ENCODE measurements at regions not wholly inside any gene's neighbourhood (a gene's known extent, or its start where the extent isn't known, plus 50 kb on each side); places are given as distances from the start of the nearest gene placed in this dataset.
A peak's percentile ranks its signal among the peaks of the same experiment; 100 is the strongest.

- no peak for DNase-seq (ENCODE audit: low read depth)
Measured at GRCh38 chrX:11952176-11952720, 186.0 kb upstream of the FRMPD4 start.

GRCh38 chrX:11953615-11954014 is 184.7 kb upstream of the FRMPD4 start:
- peak; percentile 13 for DNase-seq (ENCODE audit: low read depth)

DNA sequence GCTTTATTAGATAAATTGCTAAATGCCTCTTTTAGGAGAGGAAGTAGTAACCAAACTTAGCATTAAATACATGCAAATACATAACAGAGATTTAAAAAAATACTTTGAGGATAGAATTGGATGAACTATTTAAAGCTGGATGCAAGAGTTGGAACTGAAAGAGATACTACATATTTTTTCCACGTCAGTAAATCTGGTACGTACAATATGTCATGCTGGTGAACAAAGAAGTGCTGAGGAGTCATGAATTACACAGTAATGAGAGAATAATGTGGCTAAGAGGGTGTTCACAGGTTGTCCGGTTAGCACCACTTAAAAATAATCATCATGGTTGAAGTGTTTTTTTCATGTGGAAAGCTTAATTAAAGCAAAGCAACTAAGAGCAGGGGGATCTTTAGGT is 184.1 kb upstream of the FRMPD4 start:
- DNase-seq (ENCODE audit: low read depth), result no peak

- no peak for DNase-seq (ENCODE audit: low read depth)
Measured at GRCh38 chrX:11960031-11960430, 178.2 kb upstream of the FRMPD4 start.

DNA sequence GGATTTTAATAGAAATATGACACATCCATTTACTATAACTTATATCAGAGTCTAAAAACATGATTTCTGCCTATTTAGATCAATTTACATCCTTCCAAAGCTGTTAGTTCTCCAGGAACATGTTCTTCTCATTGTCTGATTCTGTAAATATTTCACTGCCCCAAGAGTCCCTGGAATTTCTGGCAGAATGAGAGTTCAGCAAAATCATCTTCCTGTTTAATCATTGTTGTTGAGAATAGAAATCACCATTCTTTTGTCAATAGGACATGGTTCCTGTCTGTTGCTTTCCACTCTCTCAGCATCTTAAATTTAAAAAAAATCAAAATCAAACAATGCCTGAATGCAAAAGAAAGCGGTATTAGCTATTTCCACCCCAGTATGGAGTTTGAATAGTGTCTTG is 172.8 kb upstream of the FRMPD4 start:
- DNase-seq (ENCODE audit: low read depth), result no peak

DNA sequence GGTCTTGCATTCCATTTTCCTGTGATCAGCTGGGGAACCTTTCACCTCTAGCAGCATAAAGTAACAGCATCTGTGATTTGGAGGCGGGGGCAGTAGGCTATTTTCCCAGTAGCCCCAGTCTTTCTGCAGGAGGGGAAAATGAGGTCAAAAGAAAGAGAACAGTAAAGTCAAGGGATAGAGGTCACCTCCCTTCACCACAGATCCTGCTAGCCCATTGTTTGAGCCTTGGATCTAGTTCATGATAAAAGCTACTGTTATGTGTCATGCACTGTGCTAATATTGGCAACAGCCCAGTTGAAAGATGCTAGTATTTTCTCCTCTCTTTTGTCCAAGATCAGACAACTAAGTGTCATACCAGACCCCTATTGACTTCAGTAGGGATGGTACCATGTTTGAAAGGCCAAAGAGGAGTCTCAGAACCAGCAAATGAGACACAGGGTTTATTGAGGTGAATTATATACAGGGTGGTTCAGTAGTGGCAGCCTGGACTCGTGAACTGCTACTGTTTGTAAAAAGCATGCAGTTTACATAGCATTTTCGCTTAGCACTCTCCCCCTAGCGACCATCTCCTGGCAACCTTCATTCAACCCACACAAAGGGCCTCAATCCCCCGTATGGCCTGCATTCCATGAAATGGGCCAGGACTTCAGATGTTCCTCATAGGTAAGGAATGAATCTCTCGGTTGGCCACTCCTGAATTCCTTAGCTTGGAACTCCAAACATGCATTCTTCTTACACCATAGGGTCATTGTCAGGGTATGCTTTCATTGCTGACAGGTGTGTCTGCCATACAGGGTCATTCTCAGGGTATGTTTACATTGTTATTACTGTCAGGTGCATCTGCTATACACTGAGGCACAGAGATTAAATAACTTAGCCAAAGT is 170.0 kb upstream of the FRMPD4 start:
- DNase-seq (ENCODE audit: low read depth), result no peak

DNA sequence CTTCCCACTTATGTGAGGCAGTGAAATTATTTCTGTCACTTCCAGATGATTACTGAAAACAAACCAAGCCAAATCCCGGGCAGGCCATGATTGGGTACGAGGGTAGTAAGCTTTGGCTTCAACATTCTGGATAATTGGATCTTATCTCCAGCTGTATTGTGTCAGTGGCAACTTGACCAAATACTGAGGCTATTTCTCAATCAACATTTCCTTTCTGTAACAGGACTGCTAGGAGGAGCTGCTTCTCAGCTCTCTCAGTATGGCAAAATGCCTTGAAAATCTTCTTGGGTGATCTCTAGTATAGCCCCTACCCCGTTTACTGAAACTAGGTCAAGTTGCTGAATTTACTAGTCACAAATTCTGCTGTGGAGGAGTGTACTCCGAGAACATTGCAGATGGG is 169.3 kb upstream of the FRMPD4 start:
- no peak for DNase-seq (ENCODE audit: low read depth)

DNA sequence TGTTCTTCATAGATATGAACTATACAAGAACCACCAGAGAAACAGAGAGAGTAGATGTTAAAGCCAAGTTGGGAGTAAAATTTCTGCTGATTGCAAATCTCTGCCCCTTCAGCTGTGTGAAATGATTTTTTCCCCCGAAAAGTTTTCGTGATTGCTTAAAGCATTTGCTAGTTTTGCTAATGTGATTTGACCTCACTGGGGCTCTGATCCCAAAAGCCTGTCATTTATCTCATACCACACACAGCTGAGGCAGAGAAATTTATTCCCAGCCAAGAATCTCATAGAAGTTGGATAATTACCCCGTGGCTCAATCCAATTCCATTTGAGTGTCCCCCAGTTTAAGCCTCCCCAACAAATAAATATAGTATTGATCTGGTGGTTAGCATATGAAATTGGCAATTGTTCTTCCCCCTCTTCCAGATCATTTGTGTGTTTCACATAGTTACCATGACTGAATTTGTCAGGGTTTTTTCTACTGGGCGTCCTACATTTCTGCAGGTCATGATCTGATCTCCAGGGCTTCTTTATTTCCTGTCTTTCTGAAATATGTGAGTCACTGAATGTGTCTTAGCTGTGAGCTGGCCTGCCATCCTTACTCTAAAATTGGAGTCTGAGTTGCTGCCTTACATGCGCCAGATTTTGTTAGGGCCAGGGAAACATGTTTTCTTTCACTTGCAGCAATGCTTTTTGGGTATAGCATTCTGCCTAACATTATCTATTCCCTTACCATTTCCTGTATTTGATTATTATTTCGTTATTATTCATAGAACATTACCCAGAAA is 167.5 kb upstream of the FRMPD4 start:
- DNase-seq (ENCODE audit: low read depth), result no peak

- no peak for DNase-seq (ENCODE audit: low read depth)
Measured at GRCh38 chrX:11976663-11977062, 161.6 kb upstream of the FRMPD4 start.

GRCh38 chrX:11992271-11992670 is 146.0 kb upstream of the FRMPD4 start:
- DNase-seq (ENCODE audit: low read depth), result no peak

GRCh38 chrX:11995146-11995545 is 143.1 kb upstream of the FRMPD4 start:
- DNase-seq (ENCODE audit: low read depth), result no peak

DNA sequence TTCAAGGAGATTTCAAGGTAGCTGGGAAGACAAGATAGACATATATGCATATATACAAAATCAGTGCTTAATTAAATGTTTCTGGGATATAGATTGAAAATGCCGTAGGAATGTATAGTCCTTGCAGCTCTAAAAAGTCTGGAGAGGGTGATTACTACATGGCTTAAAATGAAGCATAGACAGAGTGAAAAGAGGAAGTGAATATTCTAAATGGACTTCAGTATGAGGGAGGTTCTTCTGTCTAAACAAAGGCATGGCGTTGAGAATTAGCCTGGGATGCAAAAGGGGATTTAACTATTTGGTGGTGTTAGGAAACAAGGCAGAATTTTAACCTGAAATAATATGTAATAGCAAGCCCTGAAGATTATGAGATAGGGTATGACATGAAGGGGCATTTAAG is 141.5 kb upstream of the FRMPD4 start:
- no peak for DNase-seq (ENCODE audit: low read depth)

DNA sequence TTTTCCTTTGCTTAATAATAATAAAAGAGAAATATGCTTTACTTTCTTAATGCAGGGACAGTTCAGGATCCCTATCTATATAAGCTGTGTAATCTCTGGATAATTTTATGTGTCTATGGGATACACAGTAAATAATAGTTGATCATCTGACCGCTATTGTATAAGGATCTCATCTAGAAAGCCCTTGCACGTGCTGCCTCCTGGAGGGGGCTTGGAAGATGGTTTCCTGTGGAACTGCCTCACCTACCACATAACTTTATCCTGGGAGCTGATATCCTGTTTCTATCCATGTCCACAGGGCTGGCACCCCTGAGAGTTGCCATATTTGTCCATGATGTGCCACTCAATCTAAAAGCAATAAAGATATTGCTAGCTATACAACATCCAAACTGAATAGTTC is 139.3 kb upstream of the FRMPD4 start:
- DNase-seq (ENCODE audit: low read depth), result no peak

DNA sequence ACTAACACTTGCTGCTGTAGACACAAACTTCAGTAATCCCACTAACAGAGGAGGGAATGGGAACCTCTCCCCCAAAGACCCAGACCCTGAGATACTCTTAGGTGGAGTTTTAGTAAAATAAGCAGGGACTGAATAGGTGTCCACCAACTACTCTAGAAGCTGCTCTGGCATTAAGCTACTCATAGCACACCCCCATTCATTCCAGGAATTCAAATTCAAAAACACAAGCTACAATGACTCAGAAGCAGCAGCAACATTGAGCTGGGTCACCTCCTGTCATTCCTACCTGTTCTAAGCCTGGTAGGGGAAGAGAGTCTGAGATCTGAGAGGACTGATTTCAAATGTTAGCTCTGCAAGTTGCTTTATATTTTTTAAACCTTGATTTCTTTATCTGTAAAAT is 135.4 kb upstream of the FRMPD4 start:
- no peak for DNase-seq (ENCODE audit: low read depth)

DNA sequence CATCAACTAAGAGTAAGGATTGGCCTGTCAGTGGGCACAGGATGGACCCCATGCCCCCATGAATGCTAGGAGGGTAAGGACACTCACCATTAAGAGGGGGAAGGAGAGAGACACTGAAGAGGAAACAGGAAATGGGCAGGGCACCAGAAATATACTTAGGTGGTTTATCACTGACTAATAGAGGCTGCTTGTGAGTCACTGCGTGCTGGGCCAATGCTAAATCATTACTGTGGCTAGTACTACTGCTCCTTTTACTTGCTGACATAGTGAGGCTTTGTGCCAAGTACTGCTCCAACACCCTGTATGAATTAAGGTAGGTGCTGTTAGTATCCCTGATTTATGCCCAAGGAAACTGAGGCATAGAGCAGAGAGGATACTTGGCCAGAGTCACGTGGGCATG is 130.4 kb upstream of the FRMPD4 start:
- DNase-seq (ENCODE audit: low read depth), result peak; percentile 31

- no peak for DNase-seq (ENCODE audit: low read depth)
Measured at GRCh38 chrX:12010436-12010835, 127.8 kb upstream of the FRMPD4 start.

- DNase-seq (ENCODE audit: low read depth), result peak; percentile 2
Measured at GRCh38 chrX:12011075-12011474, 127.2 kb upstream of the FRMPD4 start.

- no peak for DNase-seq (ENCODE audit: low read depth)
Measured at GRCh38 chrX:12013211-12013618, 125.1 kb upstream of the FRMPD4 start.

DNA sequence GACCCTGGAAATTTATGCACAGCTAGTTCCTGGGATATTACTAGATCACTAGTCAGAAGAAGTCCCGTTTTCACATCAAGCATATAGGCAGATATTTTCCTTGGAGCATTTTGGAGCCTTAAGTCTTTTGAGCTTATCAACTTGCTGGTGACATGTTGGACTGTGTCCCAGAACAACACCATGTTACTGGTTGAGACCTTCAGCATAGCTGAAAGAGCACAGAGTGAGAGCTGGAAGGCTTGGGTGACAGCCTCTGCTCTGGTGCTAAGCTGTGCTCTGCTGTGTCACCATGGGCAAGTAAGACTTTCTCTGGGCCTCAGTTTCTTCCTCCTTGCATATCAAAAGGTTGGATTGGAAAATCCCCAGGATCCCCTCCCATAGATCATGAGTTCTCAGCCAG is 116.6 kb upstream of the FRMPD4 start:
- no peak for DNase-seq (ENCODE audit: low read depth)

GRCh38 chrX:12026481-12026880 is 111.8 kb upstream of the FRMPD4 start:
- DNase-seq (ENCODE audit: low read depth), result no peak

GRCh38 chrX:12032082-12032481 is 106.2 kb upstream of the FRMPD4 start:
- no peak for DNase-seq (ENCODE audit: low read depth)

DNA sequence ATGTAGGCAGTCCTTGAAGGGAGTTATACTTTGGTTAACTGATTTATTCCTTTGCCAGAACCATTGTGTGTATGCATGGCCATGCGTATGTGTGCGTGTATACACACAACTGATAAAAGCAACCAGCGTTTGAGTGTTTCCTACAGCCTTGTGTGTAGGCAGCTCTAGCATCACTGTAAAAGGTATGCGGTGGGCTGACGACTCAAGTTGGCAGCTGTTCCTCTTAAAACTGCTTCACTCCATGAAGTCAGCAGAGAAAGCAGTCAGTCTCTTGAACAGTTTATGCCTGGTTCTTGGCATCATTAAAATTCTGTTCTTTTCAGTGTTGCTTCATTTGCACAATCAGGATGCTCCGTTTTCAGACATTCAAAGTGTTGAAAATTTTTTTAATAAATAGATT is 103.5 kb upstream of the FRMPD4 start:
- DNase-seq (ENCODE audit: low read depth), result no peak

- no peak for DNase-seq (ENCODE audit: low read depth)
Measured at GRCh38 chrX:12042615-12043014, 95.7 kb upstream of the FRMPD4 start.
